Hematopoietic multipotent progenitor cell treated with erythropoietin and hydrocortisone succinate and interleukin-3 and kit ligand, for 4 days (in vitro differentiated cells): ENCODE measurements at regions not wholly inside any gene's neighbourhood (a gene's known extent, or its start where the extent isn't known, plus 50 kb on each side); places are given as distances from the start of the nearest gene placed in this dataset.

ENCODE experiments used
- DNase-seq: peaks from one replicate; pipeline ENCODE4 v3.0.0-alpha.2; 2015

DNA sequence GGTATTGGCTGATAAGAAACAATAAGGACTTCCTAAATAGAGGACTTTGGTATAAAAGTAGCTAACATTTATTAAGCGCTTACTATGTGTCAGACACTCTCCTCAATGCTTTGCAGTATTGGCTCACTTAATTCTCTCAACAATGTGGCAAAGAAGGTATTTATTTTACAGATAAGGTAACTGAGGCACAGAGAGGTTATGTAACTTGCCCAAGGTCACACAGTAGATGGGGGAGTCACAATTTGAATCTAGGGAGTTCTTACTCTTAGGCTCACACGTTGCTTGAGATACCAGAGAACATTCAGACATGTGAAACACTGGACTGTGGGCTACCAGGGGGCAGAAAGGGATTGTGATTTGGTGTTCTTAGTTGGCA, 60.8 kb upstream of the GPR158 start:
- DNase-seq, result no peak

DNA sequence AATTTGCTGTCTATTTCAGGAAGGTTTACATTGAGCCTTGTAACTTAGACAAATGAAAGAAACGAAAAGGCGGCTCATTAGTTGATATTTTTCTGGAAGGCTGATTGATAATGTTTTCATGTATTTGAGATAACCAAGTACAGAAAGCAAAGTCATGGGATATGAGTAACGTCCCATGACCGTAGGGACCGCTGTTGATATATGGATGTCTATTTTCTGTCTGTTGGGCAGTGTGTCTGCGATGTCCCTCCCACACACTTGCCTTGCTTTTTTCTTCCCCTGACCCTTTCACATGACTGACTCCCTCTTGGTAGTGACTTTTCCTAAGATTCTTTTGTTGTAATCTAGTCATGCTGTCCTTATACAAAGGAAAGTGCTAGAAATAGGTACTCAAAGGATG, 57.0 kb upstream of the GPR158 start:
- DNase-seq, result no peak

DNA sequence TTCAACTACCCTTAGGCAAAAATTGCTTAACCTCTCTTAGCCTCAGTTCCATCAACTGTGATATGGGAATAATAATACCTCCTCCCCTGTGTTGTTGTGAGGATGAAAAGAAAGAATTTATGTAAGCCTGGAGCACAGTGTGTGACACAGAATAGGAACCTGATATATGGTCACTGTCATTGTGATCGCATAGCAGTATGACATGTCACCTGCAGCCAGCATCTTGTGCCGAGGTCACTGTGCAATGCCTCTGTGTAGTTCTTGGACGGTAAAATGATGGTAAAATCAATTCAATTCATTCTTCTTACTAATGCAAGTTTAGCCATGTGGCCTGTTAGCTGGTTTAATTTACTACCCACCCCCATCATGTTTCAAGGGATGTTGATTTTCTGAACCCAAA, 54.6 kb upstream of the GPR158 start:
- no peak for DNase-seq
